ENCODE measurements at regions not wholly inside any gene's neighbourhood (a gene's known extent, or its start where the extent isn't known, plus 50 kb on each side); places are given as distances from the start of the nearest gene placed in this dataset.
"Not testable (repeated sequence)": the region's sequence is repeated elsewhere in the genome, so short reads cannot be mapped to it uniquely, and the experiment has no call there.

- Mint-ChIP-seq H3K27ac (no peak overlapping the region), H3K9me3 (peaks cover 4% of the 10 kb centered on the region)
Measured at GRCh38 chr15:87561641-87562040, 694.9 kb downstream of the NTRK3 start.

GRCh38 chr15:87557881-87558280 lies 698.7 kb downstream of the NTRK3 start:
- Mint-ChIP-seq H3K36me3 (ENCODE audit: low read depth) (no peaks in the 10 kb centered on the region), H3K9me3 (peaks cover 21% of the 10 kb centered on the region), H3K4me3 (no peak overlapping the region), H3K4me1 (peaks cover 5% of the 10 kb centered on the region), H3K27ac (no peak overlapping the region), H3K27me3 (ENCODE audit: low read depth, poor library complexity) (no peaks in the 10 kb centered on the region)
- DNase-seq = no peak
- TF ChIP-seq CTCF (IDR thresholded peaks at IDR 0.05) = no peak

More at GRCh38 chr15:87561641-87562040, 694.9 kb downstream of the NTRK3 start:
- TF ChIP-seq CTCF (IDR thresholded peaks at IDR 0.05) = no peak
- H3K4me1 Mint-ChIP-seq = peaks cover 12% of the 10 kb centered on the region
- no peak overlapping the region for H3K4me3 Mint-ChIP-seq
- DNase-seq = no peak
- H3K36me3 Mint-ChIP-seq (ENCODE audit: low read depth) = no peaks in the 10 kb centered on the region
- no peaks in the 10 kb centered on the region for H3K27me3 Mint-ChIP-seq (ENCODE audit: low read depth, poor library complexity)

- Mint-ChIP-seq H3K27ac (no peak overlapping the region), H3K36me3 (ENCODE audit: low read depth) (no peaks in the 10 kb centered on the region)
- no peak for TF ChIP-seq CTCF (IDR thresholded peaks at IDR 0.05)
Measured at GRCh38 chr15:87556886-87557285, 699.7 kb downstream of the NTRK3 start.

GRCh38 chr15:87549860-87550259 lies 706.7 kb downstream of the NTRK3 start:
- H3K36me3 Mint-ChIP-seq (ENCODE audit: low read depth) = no peaks in the 10 kb centered on the region
- no peak for TF ChIP-seq CTCF (IDR thresholded peaks at IDR 0.05)
- DNase-seq = no peak
- no peak overlapping the region for H3K27ac Mint-ChIP-seq
- peaks cover 16% of the 10 kb centered on the region for H3K9me3 Mint-ChIP-seq
- H3K27me3 Mint-ChIP-seq (ENCODE audit: low read depth, poor library complexity) = peaks cover 3% of the 10 kb centered on the region
- H3K4me3 Mint-ChIP-seq = no peak overlapping the region
- H3K4me1 Mint-ChIP-seq = no peaks in the 10 kb centered on the region

More at GRCh38 chr15:87556886-87557285, 699.7 kb downstream of the NTRK3 start:
- Mint-ChIP-seq H3K27me3 (ENCODE audit: low read depth, poor library complexity) (no peaks in the 10 kb centered on the region), H3K4me1 (peaks cover 5% of the 10 kb centered on the region), H3K4me3 (no peak overlapping the region), H3K9me3 (peaks cover 21% of the 10 kb centered on the region)
- DNase-seq = no peak

GRCh38 chr15:87549296-87549695 lies 707.2 kb downstream of the NTRK3 start:
- H3K9me3 Mint-ChIP-seq = peaks cover 12% of the 10 kb centered on the region
- no peak for DNase-seq
- no peak for TF ChIP-seq CTCF (IDR thresholded peaks at IDR 0.05)

GRCh38 chr15:87548590-87548989 lies 707.9 kb downstream of the NTRK3 start:
- not testable (repeated sequence) for H3K27me3 Mint-ChIP-seq (ENCODE audit: low read depth, poor library complexity); H3K27ac Mint-ChIP-seq; H3K4me3 Mint-ChIP-seq; H3K4me1 Mint-ChIP-seq; H3K36me3 Mint-ChIP-seq (ENCODE audit: low read depth); DNase-seq; H3K9me3 Mint-ChIP-seq

More at GRCh38 chr15:87549296-87549695, 707.2 kb downstream of the NTRK3 start:
- Mint-ChIP-seq H3K27me3 (ENCODE audit: low read depth, poor library complexity) (peaks cover 3% of the 10 kb centered on the region), H3K36me3 (ENCODE audit: low read depth) (no peaks in the 10 kb centered on the region), H3K27ac (no peak overlapping the region), H3K4me1 (no peaks in the 10 kb centered on the region), H3K4me3 (no peak overlapping the region)

Measured in nephron progenitor cell (in vitro differentiated cells).